ENCODE measurements at regions not wholly inside any gene's neighbourhood (a gene's known extent, or its start where the extent isn't known, plus 50 kb on each side); places are given as distances from the start of the nearest gene placed in this dataset.

- TF ChIP-seq POLR2A (IDR thresholded peaks at IDR 0.05) (no peak), CTCF (IDR thresholded peaks at IDR 0.05) (no peak)
Observed at GRCh38 chr14:95421741-95422140, 94.7 kb downstream of the SYNE3 start.
